GM18873 (cell line): ENCODE measurements at regions not wholly inside any gene's neighbourhood (a gene's known extent, or its start where the extent isn't known, plus 50 kb on each side); places are given as distances from the start of the nearest gene placed in this dataset.
"Not testable (repeated sequence)": the region's sequence is repeated elsewhere in the genome, so short reads cannot be mapped to it uniquely, and the experiment has no call there.

ENCODE experiments used
- ATAC-seq: cut with Tn5 transposase; IDR thresholded peaks from one replicate; pipeline ENCODE4 v1.9.1; 2021; ENCODE audit warnings: mild to moderate bottlenecking, moderate library complexity, moderate number of reproducible peaks; ENCODE audit not compliant: unreplicated experiment, low FRiP score

DNA sequence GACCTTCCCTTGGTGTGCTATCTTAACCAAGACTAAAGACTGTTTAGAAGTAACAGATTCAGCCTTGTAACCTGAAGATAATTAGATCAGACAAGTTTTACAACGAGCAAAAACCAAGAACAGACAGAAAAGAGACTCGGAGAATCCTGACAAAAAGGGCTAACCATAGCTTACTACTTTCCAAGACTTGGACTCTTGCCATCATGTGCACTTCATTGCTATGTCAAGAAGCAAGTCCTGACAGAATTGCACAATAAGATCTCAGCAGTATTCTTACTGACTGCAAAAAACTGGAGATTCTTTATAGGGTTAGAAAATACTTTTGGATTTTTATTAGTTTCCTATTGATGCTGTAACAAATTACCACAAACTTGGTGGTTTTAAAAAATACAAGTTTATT is 1539.0 kb upstream of the NUDT12 start:
- no peak for ATAC-seq

DNA sequence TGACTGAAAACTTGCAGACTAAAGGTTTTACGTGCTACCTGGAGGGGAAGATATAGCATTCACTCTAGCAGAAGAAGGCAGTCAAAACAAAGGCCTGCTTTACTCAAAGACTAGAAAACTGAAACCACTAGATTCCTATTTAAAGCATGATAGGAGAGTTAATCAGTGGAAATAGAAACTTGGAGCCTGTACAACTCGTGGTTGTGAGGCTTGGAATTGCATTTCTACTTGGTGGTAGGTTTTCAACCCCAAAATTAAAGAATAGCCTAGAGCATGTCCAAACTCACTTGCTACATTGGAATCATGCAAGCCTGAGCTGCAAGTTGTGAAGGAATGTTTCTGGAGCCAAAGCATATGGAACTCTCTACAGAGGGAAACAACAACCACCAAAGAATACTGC is 1526.4 kb upstream of the NUDT12 start:
- ATAC-seq: no peak

GRCh38 chr5:105088102-105088501 is 1525.5 kb upstream of the NUDT12 start:
- ATAC-seq: no peak

DNA sequence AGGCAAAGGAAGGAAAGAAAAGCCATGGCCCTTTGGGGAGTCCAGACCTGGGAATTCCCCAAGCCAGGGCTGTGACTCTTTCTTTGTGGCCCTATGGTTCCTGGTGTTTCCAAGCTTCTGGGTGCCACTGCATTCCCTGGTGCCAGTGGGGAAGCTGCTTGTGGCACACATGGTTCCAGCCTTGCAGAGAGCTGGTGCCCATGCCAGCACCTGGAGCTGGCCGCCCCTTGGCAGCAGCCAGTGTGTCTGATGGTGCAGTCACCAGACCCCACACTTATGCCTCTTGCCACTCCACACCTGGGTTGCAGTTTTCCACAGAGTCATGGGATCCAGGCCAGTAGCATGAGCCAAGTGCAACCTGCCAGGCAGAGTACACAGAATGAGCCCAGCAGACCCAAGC is 1495.3 kb upstream of the NUDT12 start:
- no peak for ATAC-seq

GRCh38 chr5:105057001-105057436 is 1494.4 kb upstream of the NUDT12 start:
- ATAC-seq: no peak

GRCh38 chr5:105054406-105054805 is 1491.8 kb upstream of the NUDT12 start:
- no peak for ATAC-seq

DNA sequence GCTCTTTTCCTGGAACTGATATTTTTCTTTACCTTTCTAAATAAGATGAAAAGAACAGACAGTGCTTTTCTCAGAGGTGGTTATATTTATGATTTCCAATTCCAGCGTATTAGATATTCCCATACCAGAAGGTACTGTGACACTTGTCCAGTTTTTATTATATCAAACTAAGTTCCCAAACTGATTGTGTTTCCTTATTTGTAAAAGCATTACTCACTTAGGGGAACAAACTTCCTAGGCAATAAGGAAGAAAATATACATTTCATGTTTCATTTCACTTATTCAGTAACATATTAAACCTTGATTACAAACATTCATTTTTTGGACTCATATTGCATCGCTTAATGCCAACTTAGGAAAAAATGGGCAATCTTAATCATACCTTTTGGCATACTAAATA is 1480.0 kb upstream of the NUDT12 start:
- ATAC-seq: no peak

- ATAC-seq: not testable (repeated sequence)
These were observed 1474.2 kb upstream of the NUDT12 start for GRCh38 chr5:105036814-105037213.

DNA sequence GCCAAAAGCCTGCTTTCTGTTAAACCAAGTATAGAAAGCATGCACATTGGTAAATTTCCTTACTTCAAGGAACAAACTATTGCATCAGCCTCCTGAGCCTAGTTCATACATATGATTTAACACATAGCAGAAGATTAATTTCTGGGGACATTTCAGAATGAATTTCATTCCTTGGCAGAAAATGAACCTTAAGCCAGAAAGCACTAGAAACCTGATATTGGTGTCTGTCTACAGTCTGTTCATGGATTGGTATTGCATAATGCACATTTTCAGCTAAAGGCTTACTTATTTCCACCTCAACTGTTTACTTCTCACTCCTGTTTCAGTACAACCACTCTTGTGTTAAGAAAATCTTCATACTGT is 1471.8 kb upstream of the NUDT12 start:
- no peak for ATAC-seq

- no peak for ATAC-seq
These were observed 1471.2 kb upstream of the NUDT12 start for GRCh38 chr5:105033637-105034400.

- no peak for ATAC-seq
These were observed 1470.3 kb upstream of the NUDT12 start for GRCh38 chr5:105032917-105033316.

GRCh38 chr5:105030153-105030552 is 1467.6 kb upstream of the NUDT12 start:
- ATAC-seq: no peak

DNA sequence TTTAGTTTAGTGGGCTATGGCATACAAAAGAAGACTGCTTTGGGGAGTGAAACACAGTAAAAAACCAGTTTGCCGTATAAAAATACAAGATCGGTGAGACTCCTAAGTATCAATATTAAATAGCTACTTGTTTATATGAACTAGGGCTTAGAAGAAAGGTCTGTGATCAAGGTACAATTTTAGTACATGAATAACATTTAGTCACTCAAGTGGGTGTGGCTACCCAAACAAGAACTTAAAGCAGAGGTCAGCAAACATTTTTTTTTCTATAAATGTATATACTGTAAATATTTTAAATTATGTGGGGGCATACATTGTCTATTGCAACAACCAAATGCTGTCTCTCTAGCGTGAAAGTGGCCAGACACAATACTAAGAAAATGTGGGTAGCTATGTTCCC is 1452.5 kb upstream of the NUDT12 start:
- no peak for ATAC-seq

GRCh38 chr5:104998572-104998971 is 1436.0 kb upstream of the NUDT12 start:
- ATAC-seq: no peak

DNA sequence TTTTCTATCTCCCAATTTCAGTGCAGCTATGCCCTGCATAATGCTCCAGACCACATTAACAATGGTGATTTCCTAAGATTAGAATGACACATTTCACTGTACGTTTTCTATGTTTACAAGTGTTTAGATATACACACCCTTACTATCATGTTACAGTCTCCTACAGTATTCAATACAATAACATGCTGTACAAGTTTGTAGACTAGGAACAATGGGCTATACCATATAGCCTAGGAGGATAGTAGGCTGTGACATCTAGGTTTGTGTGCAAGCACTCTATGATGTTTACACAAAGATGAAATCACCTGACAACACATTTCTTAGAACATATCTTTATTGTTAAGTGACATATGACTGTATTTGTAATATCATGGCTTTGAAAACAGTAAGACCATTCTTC is 1435.6 kb upstream of the NUDT12 start:
- no peak for ATAC-seq

GRCh38 chr5:104987074-104987473 is 1424.5 kb upstream of the NUDT12 start:
- ATAC-seq: no peak

DNA sequence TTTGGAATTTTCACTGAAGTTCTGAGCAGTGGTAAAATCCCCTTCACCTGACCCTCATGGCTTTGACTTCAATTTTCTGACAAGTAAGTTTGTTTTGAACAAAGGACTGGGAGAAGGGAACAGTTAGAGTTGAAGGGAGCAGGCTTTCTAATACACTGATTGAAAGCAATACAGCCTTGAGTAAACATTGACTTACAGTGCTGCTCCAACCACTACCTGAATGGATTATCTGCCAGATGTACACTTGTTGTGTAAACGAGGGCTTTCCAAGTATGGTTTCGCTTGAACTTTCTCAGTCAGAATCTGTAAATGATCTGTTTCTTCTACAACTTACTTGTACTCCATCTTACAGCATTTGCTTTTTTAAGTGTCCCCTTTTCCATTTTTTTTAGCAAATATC is 1414.9 kb upstream of the NUDT12 start:
- ATAC-seq: no peak

DNA sequence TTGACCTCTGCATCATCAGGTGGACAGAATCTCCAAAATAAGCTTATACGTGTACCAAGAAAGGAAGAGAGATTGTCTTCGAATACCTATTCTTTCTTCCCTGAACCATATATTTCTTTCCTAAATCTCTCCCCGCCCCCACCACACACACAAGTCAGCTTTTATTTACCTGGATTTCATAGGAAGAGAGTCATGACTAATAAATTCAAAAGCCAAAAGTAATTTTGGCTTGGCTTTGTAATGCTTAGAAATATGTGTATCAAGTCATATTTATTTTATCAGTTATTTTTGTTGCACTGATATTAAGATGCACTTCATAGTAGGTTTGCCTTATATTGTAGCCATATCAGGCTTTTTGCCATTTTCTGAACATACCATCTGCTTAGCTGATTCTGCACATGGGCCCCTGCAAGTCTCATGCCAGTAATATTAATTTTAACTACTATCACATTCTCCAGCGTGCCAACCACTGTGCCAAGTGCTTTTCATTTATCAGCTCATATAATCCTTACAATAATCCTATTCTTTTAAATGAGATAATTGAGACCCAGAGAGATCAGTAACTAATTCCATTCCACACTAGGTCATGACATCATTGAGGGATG is 1405.3 kb upstream of the NUDT12 start:
- ATAC-seq: no peak

GRCh38 chr5:104965006-104965405 is 1402.4 kb upstream of the NUDT12 start:
- no peak for ATAC-seq

GRCh38 chr5:104955479-104955878 is 1392.9 kb upstream of the NUDT12 start:
- no peak for ATAC-seq

DNA sequence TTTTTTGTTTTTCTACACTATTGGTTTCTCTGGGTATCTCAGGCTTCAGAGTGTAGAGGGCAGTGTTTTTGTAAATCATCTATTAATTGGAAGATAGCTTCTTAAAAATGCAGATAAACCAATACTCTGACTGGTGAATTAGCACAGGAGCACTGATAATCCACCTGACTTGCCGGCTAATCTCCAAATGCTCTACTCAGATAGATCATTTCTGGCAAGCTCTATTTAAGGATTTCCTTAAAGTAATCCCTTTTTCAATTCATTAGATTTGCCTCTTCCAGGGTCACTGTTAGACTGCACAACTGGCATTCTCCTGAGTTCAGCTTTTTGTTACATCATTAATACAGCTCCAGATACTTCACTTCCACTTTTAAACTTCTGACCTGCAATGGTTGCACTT is 1390.3 kb upstream of the NUDT12 start:
- no peak for ATAC-seq

GRCh38 chr5:104951829-104952228 is 1389.2 kb upstream of the NUDT12 start:
- ATAC-seq: no peak
